Neural progenitor cell (in vitro differentiated cells): ENCODE measurements at regions not wholly inside any gene's neighbourhood (a gene's known extent, or its start where the extent isn't known, plus 50 kb on each side); places are given as distances from the start of the nearest gene placed in this dataset.

Experiments used
- DNase-seq: peaks from one replicate; pipeline ENCODE4 v3.0.0-alpha.2; 2016; ENCODE audit warnings: low spot score
- H2AFZ ChIP-seq: fragments of 200-600 bp; sonication (generic); replicated peaks from 2 replicates; pipeline ENCODE4 v1.6.1; 2016; ENCODE audit warnings: antibody characterized with exemption
- H3F3A ChIP-seq: fragments of 200-600 bp; sonication (generic); 2 replicates; pipeline ENCODE4 v1.6.1; 2016; ENCODE audit warnings: antibody characterized with exemption, low read depth
- H3K27ac ChIP-seq: fragments of 200-600 bp; sonication (generic); 2 replicates; pipeline ENCODE4 v1.5.1; 2016; ENCODE audit warnings: mild to moderate bottlenecking
- H3K27me3 ChIP-seq: fragments of 200-600 bp; sonication (generic); 2 replicates; pipeline ENCODE4 v1.6.1; 2016; ENCODE audit warnings: mild to moderate bottlenecking, moderate library complexity
- H3K36me3 ChIP-seq: fragments of 200-600 bp; sonication (generic); 2 replicates; pipeline ENCODE4 v1.5.1; 2016
- H3K4me1 ChIP-seq: fragments of 200-600 bp; sonication (generic); 2 replicates; pipeline ENCODE4 v1.6.1; 2016; ENCODE audit warnings: mixed run types
- H3K4me2 ChIP-seq: fragments of 200-600 bp; sonication (generic); 2 replicates; pipeline ENCODE4 v1.6.1; 2016
- H3K4me3 ChIP-seq: fragments of 200-600 bp; sonication (generic); 2 replicates; pipeline ENCODE4 v1.5.1; 2016
- H3K79me2 ChIP-seq: fragments of 200-600 bp; sonication (generic); 2 replicates; pipeline ENCODE4 v1.6.1; 2016; ENCODE audit warnings: low read depth
- H3K9ac ChIP-seq: fragments of 200-600 bp; sonication (generic); 2 replicates; pipeline ENCODE4 v1.6.1; 2016
- H3K9me3 ChIP-seq: fragments of 200-600 bp; sonication (generic); 2 replicates; pipeline ENCODE4 v1.5.1; 2016; ENCODE audit warnings: low read depth
- H4K20me1 ChIP-seq: fragments of 200-600 bp; sonication (generic); 2 replicates; pipeline ENCODE4 v1.6.1; 2016; ENCODE audit warnings: low read depth
- H3K27ac Mint-ChIP-seq: 3 replicates; pipeline ENCODE4 v1.8.0; 2021; ENCODE audit warnings: mixed read lengths
- H3K27me3 Mint-ChIP-seq: 2 replicates; pipeline ENCODE4 v1.8.0; 2022; ENCODE audit warnings: low read depth, mild to moderate bottlenecking, inconsistent platforms, moderate library complexity, mixed read lengths; ENCODE audit not compliant: insufficient read depth
- H3K36me3 Mint-ChIP-seq: 3 replicates; pipeline ENCODE4 v1.8.0; 2021; ENCODE audit warnings: mixed read lengths
- H3K4me1 Mint-ChIP-seq: 3 replicates; pipeline ENCODE4 v1.8.0; 2021; ENCODE audit warnings: mixed read lengths
- H3K4me3 Mint-ChIP-seq: 3 replicates; pipeline ENCODE4 v1.8.0; 2021; ENCODE audit warnings: mild to moderate bottlenecking, moderate library complexity, mixed read lengths
- H3K9me3 Mint-ChIP-seq: 3 replicates; pipeline ENCODE4 v1.8.0; 2020; ENCODE audit warnings: mixed read lengths
- EZH2 ChIP-seq: fragments of 200-600 bp; sonication (generic); IDR thresholded peaks from 2 replicates; pipeline ENCODE4 v1.6.1; 2017; ENCODE audit warnings: antibody characterized with exemption, mild to moderate bottlenecking, moderate library complexity
- EZH2phosphoT487 ChIP-seq: fragments of 200-600 bp; sonication (generic); IDR thresholded peaks from 2 replicates; pipeline ENCODE4 v1.6.1; 2017; ENCODE audit warnings: antibody characterized with exemption
- TF ChIP-seq, protein P1 (sequence below): fragments of 200-600 bp; sonication (generic); IDR thresholded peaks from 2 replicates; pipeline ENCODE4 v1.5.1; 2017; ENCODE audit warnings: antibody characterized with exemption, mild to moderate bottlenecking

DNA sequence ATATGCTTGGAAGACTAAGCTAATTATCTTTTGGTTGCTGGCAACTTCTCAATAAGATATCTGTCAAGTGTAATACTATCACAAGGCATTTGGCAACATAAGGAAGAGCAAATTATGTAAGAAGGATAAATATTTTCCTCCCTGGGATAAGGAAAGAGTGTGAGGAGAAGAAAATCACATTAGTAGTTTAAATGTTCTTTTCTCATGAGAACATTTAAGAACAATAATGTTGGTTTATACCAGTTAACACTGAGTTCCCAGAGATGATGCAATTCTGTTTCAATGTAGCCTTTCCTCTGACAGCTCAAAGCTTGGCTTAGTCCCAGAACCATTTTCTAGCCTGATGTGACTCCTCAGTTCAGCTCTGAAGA lies 66.1 kb upstream of the NPHP3 start:
- no peaks in the 10 kb centered on the region for H3K36me3 ChIP-seq
- H3K79me2 ChIP-seq = no peaks in the 10 kb centered on the region
- no peaks in the 10 kb centered on the region for H3F3A ChIP-seq
- no peak overlapping the region for H3K4me2 ChIP-seq
- no peak overlapping the region for H3K27ac Mint-ChIP-seq
- H3K27me3 ChIP-seq = no peaks in the 10 kb centered on the region
- peaks cover 3% of the 10 kb centered on the region for H3K27me3 Mint-ChIP-seq
- H3K9me3 Mint-ChIP-seq = no peaks in the 10 kb centered on the region
- no peak overlapping the region for H3K4me3 ChIP-seq
- TF ChIP-seq, protein P1, sequence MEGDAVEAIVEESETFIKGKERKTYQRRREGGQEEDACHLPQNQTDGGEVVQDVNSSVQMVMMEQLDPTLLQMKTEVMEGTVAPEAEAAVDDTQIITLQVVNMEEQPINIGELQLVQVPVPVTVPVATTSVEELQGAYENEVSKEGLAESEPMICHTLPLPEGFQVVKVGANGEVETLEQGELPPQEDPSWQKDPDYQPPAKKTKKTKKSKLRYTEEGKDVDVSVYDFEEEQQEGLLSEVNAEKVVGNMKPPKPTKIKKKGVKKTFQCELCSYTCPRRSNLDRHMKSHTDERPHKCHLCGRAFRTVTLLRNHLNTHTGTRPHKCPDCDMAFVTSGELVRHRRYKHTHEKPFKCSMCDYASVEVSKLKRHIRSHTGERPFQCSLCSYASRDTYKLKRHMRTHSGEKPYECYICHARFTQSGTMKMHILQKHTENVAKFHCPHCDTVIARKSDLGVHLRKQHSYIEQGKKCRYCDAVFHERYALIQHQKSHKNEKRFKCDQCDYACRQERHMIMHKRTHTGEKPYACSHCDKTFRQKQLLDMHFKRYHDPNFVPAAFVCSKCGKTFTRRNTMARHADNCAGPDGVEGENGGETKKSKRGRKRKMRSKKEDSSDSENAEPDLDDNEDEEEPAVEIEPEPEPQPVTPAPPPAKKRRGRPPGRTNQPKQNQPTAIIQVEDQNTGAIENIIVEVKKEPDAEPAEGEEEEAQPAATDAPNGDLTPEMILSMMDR = no peak
- TF ChIP-seq EZH2phosphoT487 (no peak), EZH2 (no peak)
- H3K9ac ChIP-seq = no peak overlapping the region
- no peak overlapping the region for H3K27ac ChIP-seq
- DNase-seq = no peak
- peaks cover 1% of the 10 kb centered on the region for H3K4me1 ChIP-seq
- H3K4me1 Mint-ChIP-seq = no peaks in the 10 kb centered on the region
- H3K9me3 ChIP-seq = no peaks in the 10 kb centered on the region
- H2AFZ ChIP-seq = no peak overlapping the region
- no peak overlapping the region for H3K4me3 Mint-ChIP-seq
- no peaks in the 10 kb centered on the region for H4K20me1 ChIP-seq
- no peaks in the 10 kb centered on the region for H3K36me3 Mint-ChIP-seq

DNA sequence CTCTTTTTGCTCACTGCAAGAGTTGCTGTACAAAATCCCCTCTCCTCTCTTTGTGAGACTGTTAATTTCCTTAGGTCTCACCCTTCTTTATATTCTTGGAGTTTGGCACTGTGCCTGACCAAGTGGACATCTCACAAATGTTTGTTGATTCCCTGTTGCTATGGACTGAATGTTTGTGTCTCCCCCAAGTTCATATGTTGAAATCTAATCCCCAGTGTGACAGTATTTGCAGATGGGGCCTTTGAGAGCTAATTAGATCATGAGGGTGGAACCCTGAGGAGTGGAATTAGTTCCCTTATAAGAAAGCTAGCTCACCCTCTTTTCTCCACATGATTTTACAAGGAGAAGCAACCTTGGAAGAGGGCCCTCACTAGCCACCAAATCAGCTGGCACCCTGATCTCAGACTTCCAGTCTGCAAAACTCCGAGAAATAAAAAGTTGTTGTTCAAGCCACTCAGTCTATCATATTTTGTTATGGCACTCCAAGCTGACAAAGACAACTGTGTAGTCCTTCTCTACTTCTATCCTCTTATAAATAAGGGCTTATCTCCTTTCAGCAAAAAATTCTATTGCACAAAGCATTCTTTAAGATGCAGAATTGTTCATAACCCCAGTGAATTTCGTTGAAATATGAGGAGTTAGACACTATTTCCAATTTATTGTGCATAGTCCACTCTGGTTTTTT lies 65.5 kb upstream of the NPHP3 start:
- Histone ChIP-seq H4K20me1 (no peaks in the 10 kb centered on the region), H3K27ac (no peak overlapping the region), H3K9ac (no peak overlapping the region), H3K27me3 (no peaks in the 10 kb centered on the region), H2AFZ (no peak overlapping the region), H3K79me2 (no peaks in the 10 kb centered on the region), H3K36me3 (no peaks in the 10 kb centered on the region), H3K4me3 (no peak overlapping the region), H3K9me3 (no peaks in the 10 kb centered on the region), H3F3A (no peaks in the 10 kb centered on the region), H3K4me1 (peaks cover 2% of the 10 kb centered on the region), H3K4me2 (no peak overlapping the region)
- no peaks in the 10 kb centered on the region for H3K4me1 Mint-ChIP-seq
- no peak overlapping the region for H3K27ac Mint-ChIP-seq
- H3K27me3 Mint-ChIP-seq = peaks cover 3% of the 10 kb centered on the region
- no peaks in the 10 kb centered on the region for H3K9me3 Mint-ChIP-seq
- no peaks in the 10 kb centered on the region for H3K36me3 Mint-ChIP-seq
- H3K4me3 Mint-ChIP-seq = no peak overlapping the region
- no peak for DNase-seq
- TF ChIP-seq, protein P1 = no peak
- TF ChIP-seq EZH2 = no peak

DNA sequence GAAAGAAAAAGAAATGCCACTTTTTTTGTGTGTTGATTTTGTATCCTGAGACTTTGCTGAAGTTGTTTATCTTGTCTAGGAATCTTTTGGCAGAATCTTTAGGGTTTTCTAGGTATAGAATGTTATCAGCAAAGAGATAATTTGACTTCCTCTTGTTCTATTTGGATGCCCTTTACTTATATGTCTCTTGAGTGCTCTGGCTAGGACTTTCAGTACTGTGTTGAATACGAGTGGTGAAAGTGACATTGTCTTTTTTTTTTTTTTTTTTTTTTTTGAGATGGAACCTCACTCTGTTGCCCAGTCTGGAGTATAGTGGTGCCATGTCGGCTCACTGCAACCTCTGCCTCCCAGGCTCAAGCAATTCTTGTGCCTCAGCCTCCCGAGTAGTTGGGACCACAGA lies 64.7 kb upstream of the NPHP3 start:
- Histone ChIP-seq H3K9ac (no peak overlapping the region), H4K20me1 (no peaks in the 10 kb centered on the region), H3K4me3 (no peak overlapping the region), H3K27ac (no peak overlapping the region), H3K9me3 (no peaks in the 10 kb centered on the region), H3K4me2 (no peak overlapping the region), H3K4me1 (peaks cover 2% of the 10 kb centered on the region), H3F3A (no peaks in the 10 kb centered on the region), H3K79me2 (no peaks in the 10 kb centered on the region), H2AFZ (no peak overlapping the region), H3K27me3 (no peaks in the 10 kb centered on the region), H3K36me3 (no peaks in the 10 kb centered on the region)
- Mint-ChIP-seq H3K4me3 (no peak overlapping the region), H3K9me3 (no peaks in the 10 kb centered on the region), H3K27me3 (peaks cover 3% of the 10 kb centered on the region), H3K4me1 (no peaks in the 10 kb centered on the region), H3K36me3 (no peaks in the 10 kb centered on the region), H3K27ac (no peak overlapping the region)
- no peak for DNase-seq
- TF ChIP-seq, protein P1 = no peak
- no peak for TF ChIP-seq EZH2
- no peak for TF ChIP-seq EZH2phosphoT487
